HG03520 (cell line): ENCODE measurements at regions not wholly inside any gene's neighbourhood (a gene's known extent, or its start where the extent isn't known, plus 50 kb on each side); places are given as distances from the start of the nearest gene placed in this dataset.
"Not testable (repeated sequence)": the region's sequence is repeated elsewhere in the genome, so short reads cannot be mapped to it uniquely, and the experiment has no call there.

Experiments
- ATAC-seq: cut with Tn5 transposase; IDR thresholded peaks from one replicate; pipeline ENCODE4 v1.9.1; 2021; ENCODE audit warnings: mild to moderate bottlenecking, moderate library complexity; ENCODE audit not compliant: unreplicated experiment

DNA sequence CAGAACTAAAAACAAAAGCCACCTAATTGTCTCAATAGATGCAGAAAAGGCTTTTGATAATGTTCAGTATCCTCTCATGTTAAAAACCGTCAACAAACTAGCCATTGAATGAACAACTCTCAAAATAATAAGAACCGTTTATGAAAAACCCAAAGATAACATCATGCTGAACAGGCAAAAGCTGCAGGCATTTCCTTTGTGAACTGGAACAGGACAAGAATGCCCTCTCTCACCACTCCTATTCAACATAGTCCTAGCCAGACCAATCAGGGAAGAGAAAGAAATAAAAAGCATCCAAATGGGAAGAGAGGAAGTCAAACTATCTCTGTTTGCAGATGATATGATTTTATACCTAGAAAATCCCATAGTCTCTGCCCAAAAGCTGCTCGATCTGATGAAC is 179.6 kb upstream of the EDNRB start:
- no peak for ATAC-seq

DNA sequence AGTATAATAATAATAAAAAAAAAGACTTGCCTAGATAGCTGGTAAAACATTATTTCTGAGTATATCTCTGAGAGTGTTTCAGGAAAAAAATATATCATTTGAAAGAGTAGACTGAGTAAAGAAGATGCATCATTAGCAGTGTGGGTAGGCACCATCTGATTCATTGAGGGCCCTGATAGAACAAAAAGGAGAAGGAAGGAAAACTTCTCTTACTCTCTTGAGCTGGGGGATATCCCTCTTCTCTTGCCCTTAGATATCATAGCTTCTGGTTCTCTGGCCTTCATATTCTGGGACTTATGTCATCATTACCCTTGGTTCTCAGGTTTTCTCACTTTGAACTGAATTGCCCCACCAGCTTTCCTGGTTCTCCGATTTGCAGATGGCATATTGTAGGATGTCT is 177.6 kb upstream of the EDNRB start:
- no peak for ATAC-seq

DNA sequence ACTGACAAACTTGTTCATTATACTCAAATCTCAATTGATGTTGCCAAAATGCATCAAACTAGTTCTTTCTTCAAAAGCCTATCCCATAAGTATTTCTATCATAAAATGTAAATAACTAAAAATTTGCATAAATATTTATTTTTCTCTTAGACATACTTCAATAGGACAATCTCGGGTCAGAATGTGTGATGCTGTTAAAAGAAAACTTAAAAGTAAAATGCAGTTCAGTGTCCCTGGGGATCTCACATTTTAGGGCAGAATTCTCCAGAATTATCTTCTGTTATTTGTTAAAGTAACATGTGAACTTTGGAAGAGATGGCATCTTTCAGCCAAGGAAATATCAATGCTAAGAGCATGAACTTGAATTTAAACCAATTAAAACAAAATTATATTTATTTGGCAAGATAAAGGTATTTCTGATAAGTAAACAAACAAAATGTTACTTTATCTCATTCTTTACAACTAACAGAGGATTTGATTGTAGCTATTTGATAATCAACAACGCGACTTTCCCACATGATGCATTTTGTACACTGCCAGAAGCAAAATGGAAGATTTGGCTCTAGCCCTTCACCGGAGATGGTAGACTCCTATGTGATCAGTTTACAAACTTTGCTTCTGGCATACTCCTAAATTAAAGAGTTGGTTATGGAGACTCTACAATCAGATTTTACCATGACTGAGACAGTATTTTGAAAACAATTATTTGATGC is 169.5 kb upstream of the EDNRB start:
- no peak for ATAC-seq

DNA sequence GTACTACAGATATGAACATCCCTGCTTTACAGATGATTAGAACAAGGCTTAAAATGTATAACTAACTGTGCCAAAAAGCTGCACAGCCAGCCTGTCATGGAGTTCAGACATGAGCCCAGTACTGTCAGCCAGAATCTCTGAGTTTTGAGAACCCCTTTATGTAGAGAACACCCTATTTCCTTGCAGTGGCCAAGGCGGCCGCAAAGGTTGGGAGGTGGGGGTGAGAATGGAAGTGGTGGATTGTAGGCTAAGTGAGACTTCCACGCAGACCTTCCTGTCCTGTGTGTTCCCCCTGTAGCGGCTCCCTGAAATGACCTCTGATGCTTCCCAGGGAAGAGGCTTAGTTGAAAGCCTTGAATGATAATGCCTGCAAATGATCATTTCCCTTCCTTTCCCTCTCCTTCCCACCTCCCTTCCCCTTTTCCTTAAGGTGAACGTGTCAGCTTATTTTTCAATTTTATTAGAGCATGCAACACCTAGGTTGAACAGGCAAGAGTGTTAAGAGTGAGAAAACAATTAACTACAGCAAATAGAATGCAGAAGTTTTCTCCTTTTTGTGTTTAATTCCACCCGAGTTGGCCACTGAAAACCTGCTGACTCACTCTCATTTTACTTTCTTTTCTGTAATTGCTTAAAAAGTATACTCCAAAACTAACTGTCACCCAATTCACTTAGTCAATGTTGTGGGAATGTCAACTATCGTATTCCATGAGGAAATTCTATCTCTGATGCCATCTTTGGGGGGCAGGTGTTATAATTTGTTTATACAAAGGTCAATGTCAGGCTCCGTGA is 167.0 kb upstream of the EDNRB start:
- no peak for ATAC-seq

DNA sequence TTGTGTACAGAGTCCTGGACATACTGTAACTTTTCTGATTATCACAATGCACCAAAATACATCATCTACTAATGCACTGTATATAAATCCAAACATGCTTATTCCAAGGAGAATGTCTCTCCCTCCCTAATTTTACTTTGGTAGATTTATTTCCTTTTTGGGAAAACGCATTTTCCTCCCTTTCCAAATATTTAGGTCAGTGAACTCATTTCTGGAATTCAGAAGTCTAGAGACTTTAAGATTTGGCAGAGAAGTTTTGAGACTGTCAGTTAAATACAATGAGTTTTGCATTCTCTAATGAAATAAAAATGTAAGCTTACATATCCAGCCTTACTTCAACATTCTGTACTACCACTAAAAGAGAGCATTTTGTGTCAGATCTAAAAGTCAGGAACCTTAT is 165.8 kb upstream of the EDNRB start:
- no peak for ATAC-seq

DNA sequence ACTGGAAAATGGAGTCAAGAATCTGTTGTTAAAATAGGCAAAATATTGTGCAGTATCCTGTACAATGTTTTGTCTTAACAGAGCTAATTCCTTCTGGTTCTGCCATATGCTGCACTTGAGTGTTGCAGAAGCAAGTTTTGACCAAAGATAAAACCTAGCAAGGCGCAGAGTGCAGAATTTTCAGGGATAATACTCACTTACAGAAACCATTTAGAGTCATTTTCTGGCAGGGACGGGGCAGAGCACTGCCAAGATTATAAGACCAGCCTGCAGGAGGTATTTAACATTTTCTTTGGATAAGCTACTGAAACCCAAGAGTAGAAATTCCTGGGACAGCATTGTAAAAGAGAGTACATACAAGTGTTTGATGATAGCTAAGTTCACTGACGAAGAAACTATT is 159.5 kb upstream of the EDNRB start:
- no peak for ATAC-seq

DNA sequence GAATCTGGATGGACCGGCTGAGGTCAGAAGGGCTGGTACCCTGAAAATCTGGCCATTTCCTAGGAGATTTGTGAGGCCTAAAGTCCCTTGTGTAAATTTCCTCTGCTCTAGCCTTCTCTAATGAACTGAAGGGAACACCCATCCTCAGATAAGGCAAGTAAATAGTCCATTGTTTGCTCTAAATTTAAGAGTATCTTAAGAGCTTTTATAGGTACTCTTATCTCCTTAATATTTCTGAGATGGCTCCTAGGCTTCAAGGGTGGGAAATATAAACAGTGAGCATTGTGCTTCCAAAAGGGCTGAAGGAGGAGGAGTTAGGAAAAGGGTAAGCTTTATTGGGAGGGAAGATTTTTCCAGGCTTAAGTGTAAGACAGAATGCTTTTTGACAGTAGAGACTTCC is 148.7 kb upstream of the EDNRB start:
- ATAC-seq: no peak

DNA sequence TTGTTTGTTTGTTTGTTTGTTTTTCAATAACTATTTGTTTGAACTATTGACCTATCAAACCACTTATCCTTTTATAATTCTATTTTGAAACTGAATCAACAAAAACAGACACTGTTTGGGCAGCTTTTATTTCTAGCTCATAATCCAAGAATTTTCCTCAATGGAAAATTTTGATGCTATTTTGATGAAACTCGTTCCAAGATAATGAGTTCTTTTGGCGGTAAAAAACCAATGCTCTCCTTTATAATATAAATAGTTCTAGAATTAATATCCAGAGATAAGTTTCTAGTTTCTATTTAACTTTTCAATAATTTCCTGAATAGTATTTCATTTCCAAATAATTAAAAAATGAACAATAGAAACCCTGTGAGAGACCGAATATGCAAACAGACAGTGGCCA is 146.5 kb upstream of the EDNRB start:
- ATAC-seq: no peak

DNA sequence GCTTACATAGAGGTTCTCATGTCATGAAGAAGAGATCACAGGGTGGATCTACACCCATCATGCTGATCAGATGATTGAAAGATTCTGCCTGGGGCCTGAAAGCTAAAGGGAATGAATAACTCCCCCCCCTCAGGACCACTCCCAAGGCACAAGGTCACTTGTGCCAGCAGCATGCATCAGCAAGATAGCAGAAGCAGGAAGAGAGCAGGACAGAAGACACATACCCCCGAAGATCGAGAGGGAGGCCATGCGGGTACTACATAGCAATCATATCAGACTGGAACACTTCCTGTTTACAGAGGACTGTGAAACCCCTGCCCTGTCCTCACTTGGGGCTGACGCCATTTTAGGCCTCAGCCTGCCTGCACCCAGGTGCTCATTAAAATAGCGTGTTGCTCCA is 143.2 kb upstream of the EDNRB start:
- no peak for ATAC-seq

DNA sequence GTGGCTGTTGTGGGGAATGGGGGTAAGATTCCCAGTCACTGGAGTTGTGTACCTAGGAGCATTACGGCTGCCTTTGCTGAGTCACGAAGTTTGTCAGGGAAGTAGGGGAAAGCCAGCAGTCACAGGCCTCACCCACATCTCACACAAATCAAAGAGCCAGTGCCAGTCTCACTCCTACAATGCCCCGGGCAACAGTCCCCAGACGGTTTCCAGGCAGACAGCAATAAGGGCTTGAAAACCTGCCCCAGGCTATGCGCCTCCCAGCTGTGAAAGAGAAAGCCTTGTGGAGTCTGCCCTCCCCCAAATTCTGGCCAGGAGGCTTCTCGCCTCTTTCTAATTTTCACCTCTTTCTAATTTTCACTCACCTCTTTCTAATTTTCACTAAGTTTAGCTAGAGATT is 142.3 kb upstream of the EDNRB start:
- no peak for ATAC-seq

DNA sequence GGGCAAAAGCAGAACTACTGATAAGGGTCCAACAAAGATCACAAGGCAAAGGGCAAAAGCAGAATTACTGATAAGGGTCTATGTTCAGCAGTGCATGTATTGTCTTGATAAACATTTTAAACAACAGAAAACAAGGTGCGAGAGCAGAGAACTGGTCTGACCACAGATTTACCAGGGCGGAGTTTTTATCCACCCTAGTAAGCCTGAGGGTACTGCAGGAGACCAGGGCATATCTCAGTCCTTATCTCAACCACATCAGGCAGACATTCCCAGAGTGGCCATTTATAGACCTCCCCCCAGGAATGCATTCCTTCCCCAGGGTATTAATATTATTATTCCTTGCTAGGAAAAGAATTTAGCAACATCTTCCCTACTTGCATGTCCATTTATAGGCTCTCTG is 138.2 kb upstream of the EDNRB start:
- ATAC-seq: not testable (repeated sequence)

DNA sequence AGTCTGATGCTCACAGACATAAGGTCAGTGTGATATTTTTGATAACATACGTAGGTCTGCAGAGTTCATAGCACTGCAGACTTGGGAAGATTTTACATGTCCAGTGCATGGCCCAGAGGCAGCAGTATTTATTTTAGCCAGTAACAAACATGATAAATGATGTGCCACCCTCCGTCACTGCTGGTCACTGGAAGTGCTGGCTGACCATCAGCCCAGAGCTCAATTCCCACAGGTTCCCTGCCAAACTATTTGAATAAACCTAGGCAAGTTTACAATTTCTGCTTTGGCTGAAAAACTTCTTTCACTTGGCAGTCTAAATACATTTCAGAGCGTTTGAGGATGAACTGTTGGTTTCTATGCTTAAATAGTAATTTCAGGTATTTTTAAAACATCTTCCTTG is 135.5 kb upstream of the EDNRB start:
- ATAC-seq: no peak

DNA sequence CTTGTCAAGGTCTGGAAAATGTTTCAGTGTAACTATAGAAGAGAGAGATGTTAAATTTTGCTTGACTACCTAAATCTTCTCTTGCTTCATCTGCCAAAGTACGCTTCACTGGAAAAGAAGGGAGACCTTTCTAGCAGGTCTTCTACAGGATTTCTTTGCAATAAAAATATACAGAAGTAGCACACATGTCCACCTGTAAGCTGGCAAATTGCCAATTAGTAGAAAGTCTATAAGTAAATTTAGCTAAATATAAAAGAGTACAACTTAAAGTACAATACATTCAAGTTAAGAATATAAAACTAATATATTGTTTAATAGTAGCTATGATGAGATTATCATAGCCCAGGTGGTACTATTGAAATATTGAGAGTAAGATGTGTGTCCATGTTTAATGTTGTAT is 128.5 kb upstream of the EDNRB start:
- no peak for ATAC-seq

DNA sequence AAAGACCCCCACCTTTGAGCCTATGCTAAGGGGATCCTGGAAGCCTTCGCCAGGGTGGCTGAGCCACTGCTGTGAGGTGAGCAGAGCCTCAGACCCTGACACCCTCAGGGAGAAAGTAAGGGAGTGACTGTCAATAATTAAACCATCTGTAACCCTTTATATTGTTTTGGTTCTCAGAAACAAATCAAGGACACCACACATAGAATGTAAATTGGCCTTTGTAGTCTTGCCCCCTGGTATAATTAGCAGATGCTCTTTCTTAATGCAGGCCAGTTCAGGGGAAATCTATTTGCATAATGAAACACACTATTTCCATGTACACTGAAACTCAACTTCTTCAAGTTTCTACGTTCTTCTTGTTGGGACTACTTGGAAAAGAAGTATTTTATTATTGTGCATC is 127.7 kb upstream of the EDNRB start:
- ATAC-seq: peak; percentile 91

DNA sequence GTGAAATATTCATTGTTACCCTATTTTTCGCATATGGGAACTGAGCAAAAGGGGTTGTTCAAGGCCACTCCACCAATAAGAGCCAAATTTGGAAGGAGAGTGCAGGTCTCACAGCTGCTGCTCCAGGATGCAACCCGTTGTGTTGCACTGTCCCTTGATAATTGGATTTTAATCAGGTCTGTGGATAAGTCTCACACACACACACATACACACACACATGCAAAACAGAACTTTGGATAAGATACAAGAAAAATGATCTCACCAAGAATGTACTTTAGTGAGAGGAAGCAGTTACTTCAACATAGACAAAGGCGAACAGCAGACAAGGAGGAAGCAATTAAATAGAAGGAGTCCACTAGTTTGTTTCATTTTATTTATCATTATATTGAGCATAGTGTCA is 127.3 kb upstream of the EDNRB start:
- ATAC-seq: no peak

DNA sequence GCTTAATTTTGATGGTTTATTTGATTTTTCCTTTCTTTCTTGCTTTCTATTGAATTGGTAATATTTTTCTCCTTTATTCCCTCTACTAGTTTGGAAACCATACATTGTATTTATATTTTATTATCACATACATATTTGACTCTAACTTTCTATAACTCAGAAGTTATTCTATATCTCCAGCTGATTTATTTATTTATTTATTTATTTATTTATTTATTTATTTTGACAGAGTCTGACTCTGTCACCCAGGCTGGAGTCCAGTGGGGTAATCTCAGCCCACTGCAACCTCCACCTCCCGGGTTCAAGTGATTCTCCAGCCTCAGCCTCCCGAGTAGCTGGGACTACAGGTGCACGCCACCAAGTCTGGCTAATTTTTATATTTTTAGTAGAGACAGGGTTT is 122.7 kb upstream of the EDNRB start:
- ATAC-seq: not testable (repeated sequence)

DNA sequence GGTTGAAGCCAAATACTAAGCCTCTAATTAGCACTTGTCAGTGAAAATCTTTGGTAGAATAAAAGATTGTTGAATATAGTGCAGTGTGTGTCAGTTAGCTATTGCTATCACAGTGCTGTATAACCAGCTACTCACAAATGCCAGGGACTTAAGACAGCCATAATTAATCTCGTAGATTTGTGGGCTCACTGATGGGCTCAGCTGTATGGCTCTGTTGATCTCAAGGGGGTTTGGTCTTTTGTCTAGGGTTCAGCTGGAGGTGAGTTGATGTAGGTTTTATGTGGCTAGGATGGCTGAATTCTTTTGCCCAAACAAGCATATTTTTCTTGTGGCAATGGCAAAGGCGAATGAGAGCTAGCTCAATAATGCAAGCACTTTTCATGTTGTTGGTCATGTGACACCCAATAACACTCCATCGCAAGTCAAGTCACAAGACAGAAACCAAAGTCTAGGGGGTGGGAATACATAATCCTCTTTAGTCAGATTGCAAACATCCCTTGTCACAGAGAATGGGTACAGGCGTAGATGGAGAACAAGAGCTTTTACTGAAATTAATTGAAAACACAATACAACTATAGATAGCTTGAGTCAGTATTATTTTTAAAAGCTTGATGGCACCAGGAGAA is 121.7 kb upstream of the EDNRB start:
- no peak for ATAC-seq

DNA sequence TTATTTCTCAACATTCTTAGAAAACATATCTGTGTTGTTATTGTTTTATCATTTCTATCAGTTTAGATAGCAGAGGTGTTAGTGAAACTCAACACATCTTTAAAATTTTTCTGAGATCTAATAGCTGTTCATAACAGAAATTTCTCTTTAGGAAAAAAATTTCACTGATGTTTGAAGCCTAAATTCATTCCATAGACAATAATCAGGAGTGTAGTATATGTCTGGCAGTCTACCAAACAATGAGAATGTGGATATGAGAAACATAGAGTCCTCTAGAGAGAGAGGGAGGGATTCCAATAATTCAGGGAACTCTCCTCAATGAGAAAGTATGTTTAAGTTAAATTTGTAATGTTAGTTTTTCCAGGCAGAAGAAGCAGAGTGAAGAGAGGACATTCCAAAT is 118.2 kb upstream of the EDNRB start:
- ATAC-seq: no peak

DNA sequence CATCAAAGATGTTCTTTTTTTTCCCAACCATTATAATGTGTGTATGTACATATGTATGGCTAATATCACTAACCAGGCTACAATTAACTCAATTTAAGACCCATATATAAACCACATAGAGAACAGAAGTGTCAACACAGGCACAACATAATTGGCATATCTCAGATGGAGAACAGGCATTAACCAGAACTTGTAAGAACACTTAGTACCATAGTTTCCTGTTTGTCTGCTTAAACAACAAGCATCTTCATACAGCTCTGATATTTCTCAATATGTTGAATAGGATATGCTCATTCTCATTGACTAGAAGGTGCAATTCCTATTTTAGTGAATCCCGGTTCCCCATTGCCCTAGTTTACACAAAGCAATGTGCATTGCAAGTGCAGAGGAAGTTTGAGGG is 116.9 kb upstream of the EDNRB start:
- no peak for ATAC-seq

DNA sequence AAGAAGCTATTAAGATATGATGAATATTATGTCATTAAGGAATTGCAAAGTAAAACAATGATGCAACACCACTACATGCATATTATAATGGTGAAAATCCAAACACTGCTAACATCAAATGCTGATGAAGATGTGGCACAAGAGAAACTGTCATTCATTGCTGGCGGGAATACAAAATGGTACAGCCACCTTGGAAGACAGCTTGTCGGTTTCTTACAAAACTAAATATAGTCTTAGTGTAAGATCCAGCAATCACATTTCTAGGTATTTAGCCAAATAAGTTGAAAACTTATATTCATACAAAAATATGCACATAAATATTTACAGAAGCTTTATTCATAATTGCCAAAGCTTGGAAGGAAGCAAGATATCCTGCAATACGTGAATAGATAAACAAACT is 114.9 kb upstream of the EDNRB start:
- no peak for ATAC-seq

DNA sequence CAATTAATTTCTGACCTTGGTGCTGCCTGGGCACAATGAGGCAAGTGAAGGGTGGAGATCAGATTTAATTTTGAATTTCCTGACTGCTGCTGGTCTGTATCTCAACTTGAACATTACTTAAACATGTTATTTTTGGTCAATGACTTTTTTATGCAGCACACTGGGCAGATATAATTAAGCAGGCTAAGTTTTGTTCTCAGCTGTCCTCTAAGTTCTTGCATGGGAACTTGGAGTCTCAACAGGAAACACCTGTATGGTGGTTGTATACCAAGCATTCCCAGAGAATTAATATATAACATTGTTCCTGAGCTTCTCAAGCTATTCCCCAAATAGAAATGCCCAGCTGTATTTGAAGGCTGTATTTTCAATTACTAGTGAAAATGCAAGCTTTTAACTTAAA is 113.5 kb upstream of the EDNRB start:
- ATAC-seq: no peak

DNA sequence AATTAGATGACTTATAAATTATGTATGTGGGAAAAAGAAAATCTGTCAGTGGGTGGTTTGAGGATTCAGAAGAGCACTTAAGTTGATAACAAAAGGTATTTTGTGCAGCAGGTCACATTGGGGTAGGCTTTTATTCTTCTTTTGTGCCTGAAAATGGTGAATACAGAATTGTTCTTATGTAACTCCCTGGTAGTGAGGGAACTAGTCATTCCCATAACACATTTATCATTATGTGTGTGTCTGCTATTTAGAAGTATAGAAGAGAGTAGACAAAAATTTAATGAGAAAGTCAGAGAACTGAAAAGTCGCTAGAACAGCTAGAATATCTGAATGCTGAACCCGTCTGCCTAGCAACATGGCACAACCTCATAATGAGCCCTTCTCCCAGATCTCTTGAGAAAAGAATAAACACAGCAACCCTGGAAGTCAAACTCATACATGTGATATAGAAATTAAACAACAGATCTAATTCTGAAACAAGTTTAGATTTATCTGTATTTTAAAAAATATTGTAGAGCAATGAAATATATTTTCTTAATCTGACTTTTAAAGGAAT is 111.8 kb upstream of the EDNRB start:
- ATAC-seq: no peak
